DOHH2 (cell line): ENCODE measurements at regions not wholly inside any gene's neighbourhood (a gene's known extent, or its start where the extent isn't known, plus 50 kb on each side); places are given as distances from the start of the nearest gene placed in this dataset.

Experiments
- H3F3A ChIP-seq: fragments of 200-600 bp; sonication (generic), shearing (Covaris generic); 2 replicates; pipeline ENCODE4 v1.6.0; 2016; ENCODE audit warnings: antibody characterized with exemption, mild to moderate bottlenecking; ENCODE audit not compliant: control insufficient read depth, insufficient read depth
- H3K27ac ChIP-seq: fragments of 200-600 bp; sonication (generic); 2 replicates; pipeline ENCODE4 v1.5.1; 2014; ENCODE audit warnings: low read depth, mild to moderate bottlenecking, low read length, moderate library complexity
- H3K27me3 ChIP-seq: fragments of 200-600 bp; sonication (generic); 2 replicates; pipeline ENCODE4 v1.6.1; 2014; ENCODE audit warnings: mild to moderate bottlenecking, low read length, mixed read lengths; ENCODE audit not compliant: control insufficient read depth
- H3K36me3 ChIP-seq: fragments of 200-600 bp; sonication (generic); 2 replicates; pipeline ENCODE4 v1.6.1; 2014; ENCODE audit warnings: mild to moderate bottlenecking, low read length, moderate library complexity, mixed read lengths; ENCODE audit not compliant: control insufficient read depth
- H3K4me1 ChIP-seq: fragments of 200-600 bp; sonication (generic); 2 replicates; pipeline ENCODE4 v1.6.1; 2014; ENCODE audit warnings: mild to moderate bottlenecking, low read length, mixed read lengths; ENCODE audit not compliant: control insufficient read depth
- H3K4me2 ChIP-seq: fragments of 200-600 bp; sonication (generic); 2 replicates; pipeline ENCODE4 v1.6.0; 2014; ENCODE audit warnings: mild to moderate bottlenecking, low read length, moderate library complexity
- H3K4me3 ChIP-seq: fragments of 200-600 bp; sonication (generic); 2 replicates; pipeline ENCODE4 v1.5.1; 2014; ENCODE audit warnings: mild to moderate bottlenecking, low read length, mixed read lengths
- H3K79me2 ChIP-seq: fragments of 200-600 bp; sonication (generic); 2 replicates; pipeline ENCODE4 v1.6.1; 2014; ENCODE audit warnings: mild to moderate bottlenecking, low read length, mixed read lengths; ENCODE audit not compliant: control insufficient read depth
- H3K9me2 ChIP-seq: fragments of 200-600 bp; sonication (generic); replicated peaks from 2 replicates; pipeline ENCODE4 v1.6.1; 2014; ENCODE audit warnings: mild to moderate bottlenecking, low read length, mixed read lengths; ENCODE audit not compliant: control insufficient read depth
- H3K9me3 ChIP-seq: fragments of 200-600 bp; sonication (generic); 2 replicates; pipeline ENCODE4 v1.6.1; 2014; ENCODE audit warnings: antibody characterized with exemption, low read length, mixed read lengths; ENCODE audit not compliant: control insufficient read depth, insufficient read depth
- H4K20me1 ChIP-seq: fragments of 200-600 bp; sonication (generic); 2 replicates; pipeline ENCODE4 v1.6.0; 2014; ENCODE audit warnings: low read depth, mild to moderate bottlenecking, antibody characterized with exemption, low read length, moderate library complexity; ENCODE audit not compliant: control insufficient read depth, insufficient read depth
- CTCF ChIP-seq: fragments of 200-600 bp; sonication (generic); IDR thresholded peaks from one replicate; pipeline ENCODE4 v1.5.1; 2014; ENCODE audit warnings: antibody characterized with exemption, mild to moderate bottlenecking, low read depth, low read length; ENCODE audit not compliant: poor library complexity, severe bottlenecking
- EZH2phosphoT487 ChIP-seq: fragments of 200-600 bp; sonication (generic); IDR thresholded peaks from 2 replicates; pipeline ENCODE4 v1.6.1; 2017; ENCODE audit warnings: borderline replicate concordance, mild to moderate bottlenecking, antibody characterized with exemption, low read length, moderate library complexity, mixed read lengths

- TF ChIP-seq EZH2phosphoT487 (no peak), CTCF (no peak)
- Histone ChIP-seq H3K4me3 (no peak overlapping the region), H3K27ac (no peak overlapping the region), H3K27me3 (no peaks in the 10 kb centered on the region), H3K9me3 (peaks cover 36% of the 10 kb centered on the region), H3K36me3 (no peaks in the 10 kb centered on the region), H3K4me1 (no peaks in the 10 kb centered on the region), H4K20me1 (no peaks in the 10 kb centered on the region), H3K4me2 (no peak overlapping the region), H3F3A (no peaks in the 10 kb centered on the region), H3K9me2 (no peaks in the 10 kb centered on the region), H3K79me2 (no peaks in the 10 kb centered on the region)
Observed at GRCh38 chr5:3281366-3281765, 314.3 kb upstream of the IRX1 start.

GRCh38 chr5:3278643-3279042 is 317.0 kb upstream of the IRX1 start:
- H3K27me3 ChIP-seq: no peaks in the 10 kb centered on the region
- peaks cover 59% of the 10 kb centered on the region for H3K9me3 ChIP-seq
- H3K4me3 ChIP-seq: no peak overlapping the region
- H3K9me2 ChIP-seq: no peaks in the 10 kb centered on the region
- no peaks in the 10 kb centered on the region for H3K4me1 ChIP-seq
- H3K4me2 ChIP-seq: no peak overlapping the region
- H3K79me2 ChIP-seq: no peaks in the 10 kb centered on the region
- H3F3A ChIP-seq: no peaks in the 10 kb centered on the region
- no peak for TF ChIP-seq EZH2phosphoT487
- no peak for TF ChIP-seq CTCF
- H3K36me3 ChIP-seq: no peaks in the 10 kb centered on the region
- H4K20me1 ChIP-seq: no peaks in the 10 kb centered on the region
- no peak overlapping the region for H3K27ac ChIP-seq

- H3K9me2 ChIP-seq: no peaks in the 10 kb centered on the region
- H3K79me2 ChIP-seq: no peaks in the 10 kb centered on the region
- no peaks in the 10 kb centered on the region for H3K36me3 ChIP-seq
- H3K9me3 ChIP-seq: peaks cover 57% of the 10 kb centered on the region
- no peak overlapping the region for H3K27ac ChIP-seq
- no peak overlapping the region for H3K4me3 ChIP-seq
- H3K4me2 ChIP-seq: no peak overlapping the region
- H3K4me1 ChIP-seq: no peaks in the 10 kb centered on the region
- no peaks in the 10 kb centered on the region for H3K27me3 ChIP-seq
- no peaks in the 10 kb centered on the region for H3F3A ChIP-seq
- no peaks in the 10 kb centered on the region for H4K20me1 ChIP-seq
- TF ChIP-seq CTCF (no peak), EZH2phosphoT487 (no peak)
Observed at GRCh38 chr5:3277590-3278196, 317.9 kb upstream of the IRX1 start.
